ENCODE measurements at regions not wholly inside any gene's neighbourhood (a gene's known extent, or its start where the extent isn't known, plus 50 kb on each side); places are given as distances from the start of the nearest gene placed in this dataset.

GRCh38 chr16:73311857-73312723 lies 264.2 kb upstream of the ZFHX3 start:
- TF ChIP-seq, protein P1, sequence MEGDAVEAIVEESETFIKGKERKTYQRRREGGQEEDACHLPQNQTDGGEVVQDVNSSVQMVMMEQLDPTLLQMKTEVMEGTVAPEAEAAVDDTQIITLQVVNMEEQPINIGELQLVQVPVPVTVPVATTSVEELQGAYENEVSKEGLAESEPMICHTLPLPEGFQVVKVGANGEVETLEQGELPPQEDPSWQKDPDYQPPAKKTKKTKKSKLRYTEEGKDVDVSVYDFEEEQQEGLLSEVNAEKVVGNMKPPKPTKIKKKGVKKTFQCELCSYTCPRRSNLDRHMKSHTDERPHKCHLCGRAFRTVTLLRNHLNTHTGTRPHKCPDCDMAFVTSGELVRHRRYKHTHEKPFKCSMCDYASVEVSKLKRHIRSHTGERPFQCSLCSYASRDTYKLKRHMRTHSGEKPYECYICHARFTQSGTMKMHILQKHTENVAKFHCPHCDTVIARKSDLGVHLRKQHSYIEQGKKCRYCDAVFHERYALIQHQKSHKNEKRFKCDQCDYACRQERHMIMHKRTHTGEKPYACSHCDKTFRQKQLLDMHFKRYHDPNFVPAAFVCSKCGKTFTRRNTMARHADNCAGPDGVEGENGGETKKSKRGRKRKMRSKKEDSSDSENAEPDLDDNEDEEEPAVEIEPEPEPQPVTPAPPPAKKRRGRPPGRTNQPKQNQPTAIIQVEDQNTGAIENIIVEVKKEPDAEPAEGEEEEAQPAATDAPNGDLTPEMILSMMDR (IDR thresholded peaks at IDR 0.05; ENCODE audit: low read depth, low read length), result no peak
- DNase-seq (ENCODE audit: low read depth, low spot score), result no peak
- in situ Hi-C loops (cut with HindIII; ENCODE audit: low sequenced_read_pairs), result no loop called here

GRCh38 chr16:73308771-73309170 lies 260.8 kb upstream of the ZFHX3 start:
- no peak overlapping the region for H3K4me3 ChIP-seq (ENCODE audit: low read depth, low read length)
- in situ Hi-C loops (cut with HindIII; ENCODE audit: low sequenced_read_pairs), result no loop called here
- TF ChIP-seq, protein P1 (IDR thresholded peaks at IDR 0.05; ENCODE audit: low read depth, low read length), result no peak
- no peak for DNase-seq (ENCODE audit: low read depth, low spot score)

More at GRCh38 chr16:73311857-73312723, 264.2 kb upstream of the ZFHX3 start:
- no peak overlapping the region for H3K4me3 ChIP-seq (ENCODE audit: low read depth, low read length)

GRCh38 chr16:73306901-73307413 lies 259.0 kb upstream of the ZFHX3 start:
- no peak overlapping the region for H3K4me3 ChIP-seq (ENCODE audit: low read depth, low read length)
- TF ChIP-seq, protein P1 (IDR thresholded peaks at IDR 0.05; ENCODE audit: low read depth, low read length), result no peak
- in situ Hi-C loops (cut with HindIII; ENCODE audit: low sequenced_read_pairs), result no loop called here
- no peak for DNase-seq (ENCODE audit: low read depth, low spot score)

DNA sequence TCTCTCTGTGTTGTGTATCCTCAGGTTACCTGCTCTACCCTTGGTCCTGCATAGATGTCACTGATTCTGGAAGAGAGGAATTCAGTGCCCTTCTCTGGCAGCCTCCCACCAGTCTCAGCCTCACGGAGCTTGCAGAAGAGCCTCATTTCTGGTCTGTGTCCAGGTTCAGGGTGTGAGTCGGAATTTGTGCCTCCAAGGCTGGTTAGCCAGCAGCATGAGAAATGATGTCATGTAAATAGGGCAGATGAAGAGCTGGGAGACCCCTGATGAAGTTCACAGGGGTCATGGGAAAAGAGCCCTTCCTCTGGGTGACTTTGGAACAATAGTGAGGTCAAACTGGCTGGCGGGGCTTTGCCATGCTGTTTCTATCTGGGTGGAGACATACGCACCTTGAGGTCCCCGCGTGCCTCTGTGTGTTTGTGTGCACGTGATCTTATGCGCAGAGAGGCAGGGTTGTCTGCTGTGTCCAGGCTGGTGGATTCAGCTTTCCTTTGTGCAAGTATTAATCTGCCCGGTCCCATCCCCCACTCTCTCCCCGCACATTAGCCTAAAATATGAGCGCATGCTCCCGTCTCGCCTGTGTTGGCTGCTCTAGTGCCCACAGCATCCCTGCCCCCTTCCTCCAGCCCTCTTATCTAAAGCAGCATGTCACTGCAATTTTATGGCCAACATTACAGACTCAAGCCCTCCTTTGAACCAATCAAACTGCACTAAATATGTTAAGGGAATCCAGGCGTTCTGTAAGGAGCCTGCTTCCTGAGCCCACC lies 256.3 kb upstream of the ZFHX3 start:
- in situ Hi-C loops (cut with HindIII; ENCODE audit: low sequenced_read_pairs), result no loop called here
- TF ChIP-seq, protein P1 (IDR thresholded peaks at IDR 0.05; ENCODE audit: low read depth, low read length), result no peak
- no peak overlapping the region for H3K4me3 ChIP-seq (ENCODE audit: low read depth, low read length)
- DNase-seq (ENCODE audit: low read depth, low spot score), result no peak

DNA sequence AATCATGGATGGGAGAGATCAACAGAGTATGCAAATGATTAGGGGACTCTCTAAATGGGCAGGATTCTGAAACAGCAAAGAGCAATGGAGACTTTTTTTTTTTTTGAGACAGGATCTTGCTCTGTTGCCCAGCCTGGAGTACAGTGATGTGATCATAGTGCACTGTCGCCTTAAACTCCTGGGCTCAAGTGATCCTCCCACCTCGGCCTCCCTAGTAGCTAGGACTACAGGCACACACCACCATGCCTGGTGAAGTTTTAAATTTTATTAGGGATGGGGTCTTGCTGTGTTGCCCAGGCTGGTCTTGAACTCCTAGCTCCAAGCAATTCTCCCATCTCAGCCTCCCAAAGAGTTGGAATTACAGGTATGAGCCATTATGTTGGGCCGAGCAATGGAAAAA lies 255.0 kb upstream of the ZFHX3 start:
- TF ChIP-seq, protein P1 (IDR thresholded peaks at IDR 0.05; ENCODE audit: low read depth, low read length), result no peak
- DNase-seq (ENCODE audit: low read depth, low spot score), result no peak
- no peak overlapping the region for H3K4me3 ChIP-seq (ENCODE audit: low read depth, low read length)
- in situ Hi-C loops (cut with HindIII; ENCODE audit: low sequenced_read_pairs), result no loop called here

DNA sequence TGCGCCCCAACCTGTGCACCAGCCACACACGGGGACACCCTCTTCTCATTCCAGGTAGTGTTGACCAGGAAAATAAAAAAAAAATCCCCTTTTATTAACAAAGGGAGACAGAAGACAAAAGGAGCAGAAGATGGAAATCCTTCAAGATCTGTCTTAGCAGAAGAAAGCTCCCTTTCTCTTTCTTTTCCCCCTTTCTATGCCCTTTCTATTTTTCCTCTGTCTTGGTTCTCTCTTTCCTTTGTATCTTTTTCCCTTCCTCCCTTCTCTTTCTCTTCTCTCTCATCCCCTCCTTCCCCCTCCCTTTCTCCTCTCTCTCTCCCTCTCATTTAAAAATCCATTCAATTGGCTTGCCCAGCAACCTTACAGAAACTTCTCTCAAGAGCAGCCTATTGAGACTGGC lies 254.1 kb upstream of the ZFHX3 start:
- TF ChIP-seq, protein P1 (IDR thresholded peaks at IDR 0.05; ENCODE audit: low read depth, low read length), result no peak
- DNase-seq (ENCODE audit: low read depth, low spot score), result no peak
- H3K4me3 ChIP-seq (ENCODE audit: low read depth, low read length), result no peak overlapping the region
- in situ Hi-C loops (cut with HindIII; ENCODE audit: low sequenced_read_pairs), result no loop called here
